ENCODE measurements at regions not wholly inside any gene's neighbourhood (a gene's known extent, or its start where the extent isn't known, plus 50 kb on each side); places are given as distances from the start of the nearest gene placed in this dataset.

DNA sequence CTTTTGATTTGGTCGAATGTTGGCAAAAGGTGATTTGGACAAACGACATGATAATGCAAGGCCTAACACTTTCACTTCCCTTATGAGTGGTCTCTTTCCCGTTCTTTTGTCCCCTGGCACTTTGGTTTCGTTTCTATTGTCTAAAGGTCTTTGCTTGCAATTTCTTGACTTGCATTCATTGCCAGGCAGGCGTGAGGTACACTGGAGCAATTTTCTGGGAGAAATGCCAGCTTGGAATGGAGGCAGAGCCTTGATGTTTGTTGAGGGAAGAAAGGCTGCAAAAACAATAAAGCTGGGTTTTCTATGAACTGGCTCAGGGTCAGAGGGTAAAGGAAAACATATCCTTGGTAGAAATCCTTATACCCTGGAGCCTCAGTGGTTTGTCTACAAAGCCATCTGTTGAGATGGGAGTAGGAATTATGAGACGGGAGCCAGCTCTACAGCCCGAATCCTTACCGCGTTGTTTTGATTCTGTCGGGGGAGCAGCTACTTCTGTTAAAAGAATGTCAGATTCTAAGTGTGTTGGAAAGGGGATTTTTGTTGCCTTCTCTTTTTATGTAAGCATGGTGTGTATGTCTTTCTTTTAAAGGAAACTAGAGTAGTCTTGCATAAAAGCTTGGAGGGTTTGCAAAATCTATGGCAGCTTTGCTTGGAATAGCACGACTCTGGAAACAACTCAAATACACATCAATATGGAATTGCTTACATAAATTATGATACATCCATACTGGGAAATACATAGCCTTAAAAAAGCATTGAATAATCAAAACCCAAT lies 158.9 kb downstream of the RMI1 start:
- TF ChIP-seq, protein P1, sequence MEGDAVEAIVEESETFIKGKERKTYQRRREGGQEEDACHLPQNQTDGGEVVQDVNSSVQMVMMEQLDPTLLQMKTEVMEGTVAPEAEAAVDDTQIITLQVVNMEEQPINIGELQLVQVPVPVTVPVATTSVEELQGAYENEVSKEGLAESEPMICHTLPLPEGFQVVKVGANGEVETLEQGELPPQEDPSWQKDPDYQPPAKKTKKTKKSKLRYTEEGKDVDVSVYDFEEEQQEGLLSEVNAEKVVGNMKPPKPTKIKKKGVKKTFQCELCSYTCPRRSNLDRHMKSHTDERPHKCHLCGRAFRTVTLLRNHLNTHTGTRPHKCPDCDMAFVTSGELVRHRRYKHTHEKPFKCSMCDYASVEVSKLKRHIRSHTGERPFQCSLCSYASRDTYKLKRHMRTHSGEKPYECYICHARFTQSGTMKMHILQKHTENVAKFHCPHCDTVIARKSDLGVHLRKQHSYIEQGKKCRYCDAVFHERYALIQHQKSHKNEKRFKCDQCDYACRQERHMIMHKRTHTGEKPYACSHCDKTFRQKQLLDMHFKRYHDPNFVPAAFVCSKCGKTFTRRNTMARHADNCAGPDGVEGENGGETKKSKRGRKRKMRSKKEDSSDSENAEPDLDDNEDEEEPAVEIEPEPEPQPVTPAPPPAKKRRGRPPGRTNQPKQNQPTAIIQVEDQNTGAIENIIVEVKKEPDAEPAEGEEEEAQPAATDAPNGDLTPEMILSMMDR (IDR thresholded peaks at IDR 0.05; ENCODE audit: insufficient read depth, low read depth, low read length), result no peak
- TF ChIP-seq EZH2 (IDR thresholded peaks at IDR 0.05; ENCODE audit: insufficient read depth, low read length), result no peak

Measured in astrocyte (in vitro differentiated cells and primary cell).